ENCODE measurements at regions not wholly inside any gene's neighbourhood (a gene's known extent, or its start where the extent isn't known, plus 50 kb on each side); places are given as distances from the start of the nearest gene placed in this dataset.

DNA sequence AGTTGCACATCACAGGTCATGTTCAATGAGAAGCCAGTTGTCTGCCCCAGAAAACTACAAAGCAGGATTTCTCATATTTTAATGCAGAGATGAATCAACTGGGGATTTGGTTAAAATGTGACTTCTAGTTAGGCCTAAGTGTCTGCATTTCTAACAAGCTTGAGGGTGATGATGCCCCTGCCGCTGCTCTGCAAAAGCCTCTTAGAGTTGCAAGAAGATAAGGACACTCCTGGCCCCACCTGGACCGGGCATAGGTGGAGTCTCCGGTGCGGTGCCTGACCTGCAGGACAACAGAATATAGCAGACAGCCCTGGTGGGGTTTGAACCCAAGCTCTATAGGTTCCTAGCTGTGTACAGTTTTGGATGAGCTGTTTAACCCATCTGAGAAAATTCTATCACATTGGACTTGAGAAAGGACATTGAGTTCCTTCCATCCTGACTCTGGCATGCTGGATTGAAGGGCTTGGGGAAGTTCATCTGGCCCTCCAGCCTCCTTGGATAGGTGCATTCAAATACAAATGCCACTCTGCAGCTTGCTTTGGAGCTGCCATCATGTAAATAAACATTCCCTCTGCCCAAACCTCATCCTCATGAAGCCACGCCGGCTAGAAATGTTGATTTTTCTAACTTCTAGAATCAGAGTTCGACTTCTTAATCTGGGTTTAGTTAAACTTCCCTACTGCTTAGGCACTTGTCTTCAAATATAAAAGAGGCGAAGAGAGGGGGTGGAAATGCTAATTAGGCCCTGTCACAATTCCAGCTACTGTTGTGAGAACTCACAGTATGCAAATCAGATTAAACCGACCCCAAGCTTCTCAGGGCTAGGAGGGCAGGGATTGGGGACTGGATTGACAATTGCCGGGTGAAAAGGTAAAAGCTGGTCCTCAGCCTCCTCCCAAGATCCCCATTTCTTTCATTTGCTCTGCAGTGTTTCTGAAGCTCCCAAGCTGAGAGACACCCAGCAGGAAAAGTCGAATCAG lies 1225.6 kb downstream of the VRK1 start:
- TF ChIP-seq, protein P1, sequence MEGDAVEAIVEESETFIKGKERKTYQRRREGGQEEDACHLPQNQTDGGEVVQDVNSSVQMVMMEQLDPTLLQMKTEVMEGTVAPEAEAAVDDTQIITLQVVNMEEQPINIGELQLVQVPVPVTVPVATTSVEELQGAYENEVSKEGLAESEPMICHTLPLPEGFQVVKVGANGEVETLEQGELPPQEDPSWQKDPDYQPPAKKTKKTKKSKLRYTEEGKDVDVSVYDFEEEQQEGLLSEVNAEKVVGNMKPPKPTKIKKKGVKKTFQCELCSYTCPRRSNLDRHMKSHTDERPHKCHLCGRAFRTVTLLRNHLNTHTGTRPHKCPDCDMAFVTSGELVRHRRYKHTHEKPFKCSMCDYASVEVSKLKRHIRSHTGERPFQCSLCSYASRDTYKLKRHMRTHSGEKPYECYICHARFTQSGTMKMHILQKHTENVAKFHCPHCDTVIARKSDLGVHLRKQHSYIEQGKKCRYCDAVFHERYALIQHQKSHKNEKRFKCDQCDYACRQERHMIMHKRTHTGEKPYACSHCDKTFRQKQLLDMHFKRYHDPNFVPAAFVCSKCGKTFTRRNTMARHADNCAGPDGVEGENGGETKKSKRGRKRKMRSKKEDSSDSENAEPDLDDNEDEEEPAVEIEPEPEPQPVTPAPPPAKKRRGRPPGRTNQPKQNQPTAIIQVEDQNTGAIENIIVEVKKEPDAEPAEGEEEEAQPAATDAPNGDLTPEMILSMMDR (IDR thresholded peaks at IDR 0.05): no peak
- TF ChIP-seq POLR2AphosphoS5 (IDR thresholded peaks at IDR 0.05): no peak
- TF ChIP-seq POLR2A (IDR thresholded peaks at IDR 0.05): no peak
